Psoas muscle (tissue), 7 donors: ENCODE measurements at regions not wholly inside any gene's neighbourhood (a gene's known extent, or its start where the extent isn't known, plus 50 kb on each side); places are given as distances from the start of the nearest gene placed in this dataset.
A peak's percentile ranks its signal among the peaks of the same experiment; 100 is the strongest.

Experiments
- ATAC-seq, 4 donors: fragments of 200-7000 bp; cut with Tn5 transposase; one replicate each; pipeline ENCODE4 v1.9.1; 2020; ENCODE audit warnings: moderate library complexity in 3 of 4, mild to moderate bottlenecking in 2 of 4
- DNase-seq, 2 donors: peaks; one replicate each; pipeline ENCODE4 v3.0.0-alpha.2; 2020
- H3K27ac ChIP-seq: fragments of 200-600 bp; one replicate; pipeline ENCODE4 v1.8.0; 2022
- H3K27me3 ChIP-seq, 3 donors: fragments of 200-600 bp in 1 of 3; one replicate each; pipeline versions ENCODE4 v1.6.1 to v1.8.0; 2013 to 2022; ENCODE audit warnings: low read length in 2 of 3, mild to moderate bottlenecking in 2 of 3, moderate library complexity in 1 of 3; ENCODE audit not compliant: insufficient read depth in 3 of 3
- H3K36me3 ChIP-seq, 2 donors: fragments of 200-600 bp in 1 of 2; one replicate each; pipeline versions ENCODE4 v1.6.1 to v1.8.0; 2013 to 2022; ENCODE audit warnings: low read depth in 1 of 2, mild to moderate bottlenecking in 1 of 2, moderate library complexity in 1 of 2; ENCODE audit not compliant: insufficient read depth in 1 of 2
- H3K4me1 ChIP-seq: fragments of 200-600 bp; one replicate; pipeline ENCODE4 v1.8.0; 2022
- H3K4me3 ChIP-seq: fragments of 200-600 bp; one replicate; pipeline ENCODE4 v1.8.0; 2022; ENCODE audit warnings: mild to moderate bottlenecking
- H3K9me3 ChIP-seq: fragments of 200-600 bp; one replicate; pipeline ENCODE4 v1.8.0; 2022
- CTCF ChIP-seq: fragments of 200-600 bp; IDR thresholded peaks from one replicate; pipeline ENCODE4 v1.8.0; 2022; ENCODE audit warnings: antibody characterized with exemption
- WGBS, 3 donors: extraction: QIAGEN DNeasy Blood & Tissue Kit; methylation state at CpG; one replicate each; pipeline versions ENCODE4 v1.1.6 to v1.1.7; 2013; 5-methylcytosine and 5-hydroxymethylcytosine counted together
- intact Hi-C, 2 donors: fragments of 100-400 bp; cut with DNase I; formaldehyde crosslinking; loops; one replicate each; pipeline versions ENCODE4 v1.11.0 to v1.14.2; 2022
- donor health status: healthy with polysubstance abuse.
- donor health status: DM: no; HTN: no; CAD: no; lungs with moderate emphysema.
- donor health status: Bipolar disorder and iron deficiency.
- donor health status: healthy.
- donor health status: DM: yes; HTN: yes; CAD: no.
- donor health status: DM: no; HTN: no; CAD: no.
- donor health status: DM: yes; HTN: yes; CAD: no.

DNA sequence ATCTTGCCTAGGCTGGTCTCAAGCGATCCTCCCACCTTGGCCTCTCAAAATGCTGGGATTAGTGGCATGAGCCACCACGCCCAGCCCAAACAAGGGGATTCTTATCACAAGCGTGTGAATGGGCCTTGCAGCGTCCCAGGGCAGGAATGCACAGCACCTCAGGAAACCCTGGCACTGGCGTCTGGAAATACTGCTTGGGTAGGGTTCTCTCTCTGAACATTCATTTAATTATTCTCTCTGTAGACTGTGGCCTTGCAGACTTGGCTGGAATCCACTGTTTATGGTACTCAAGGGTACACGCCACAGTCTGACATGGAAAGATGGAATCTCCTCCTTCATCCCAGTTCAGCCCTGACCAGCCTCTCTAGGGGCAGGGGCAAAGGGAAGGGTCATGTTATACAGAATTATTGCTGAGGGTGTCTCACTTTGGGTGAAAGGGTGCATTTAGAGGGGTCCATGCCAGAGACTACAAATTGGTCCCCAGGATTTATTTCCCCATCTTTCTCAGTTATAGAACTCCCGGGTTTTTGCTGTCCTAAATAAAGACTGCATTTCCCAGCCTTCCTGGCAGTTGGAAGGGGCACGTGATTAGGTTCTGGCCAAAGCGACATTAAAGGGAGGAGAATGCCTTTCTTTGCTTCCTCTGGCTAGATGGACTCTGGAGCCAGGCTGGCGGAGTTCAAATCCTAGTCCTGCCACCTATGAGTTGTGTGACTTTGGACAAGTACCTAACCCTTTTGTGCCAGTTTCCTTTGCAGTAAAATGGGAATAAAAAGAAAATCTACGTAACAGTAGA lies 147.2 kb upstream of the HAAO start:
- peak in 1 of 2 donors; percentile 18 for DNase-seq
- WGBS, 3 donors: 57 to 63% (median 58%) methylated on average over 11 of the region's 11 CpGs
- Histone ChIP-seq H3K9me3 (no peaks in the 10 kb centered on the region), H3K4me1 (no peaks in the 10 kb centered on the region), H3K27me3 (no peaks in the 10 kb centered on the region), H3K36me3 (no peaks in the 10 kb centered on the region), H3K4me3 (no peak overlapping the region), H3K27ac (no peak overlapping the region)
- no peak for TF ChIP-seq CTCF
- intact Hi-C loops: no loop called here
- ATAC-seq: no peak

DNA sequence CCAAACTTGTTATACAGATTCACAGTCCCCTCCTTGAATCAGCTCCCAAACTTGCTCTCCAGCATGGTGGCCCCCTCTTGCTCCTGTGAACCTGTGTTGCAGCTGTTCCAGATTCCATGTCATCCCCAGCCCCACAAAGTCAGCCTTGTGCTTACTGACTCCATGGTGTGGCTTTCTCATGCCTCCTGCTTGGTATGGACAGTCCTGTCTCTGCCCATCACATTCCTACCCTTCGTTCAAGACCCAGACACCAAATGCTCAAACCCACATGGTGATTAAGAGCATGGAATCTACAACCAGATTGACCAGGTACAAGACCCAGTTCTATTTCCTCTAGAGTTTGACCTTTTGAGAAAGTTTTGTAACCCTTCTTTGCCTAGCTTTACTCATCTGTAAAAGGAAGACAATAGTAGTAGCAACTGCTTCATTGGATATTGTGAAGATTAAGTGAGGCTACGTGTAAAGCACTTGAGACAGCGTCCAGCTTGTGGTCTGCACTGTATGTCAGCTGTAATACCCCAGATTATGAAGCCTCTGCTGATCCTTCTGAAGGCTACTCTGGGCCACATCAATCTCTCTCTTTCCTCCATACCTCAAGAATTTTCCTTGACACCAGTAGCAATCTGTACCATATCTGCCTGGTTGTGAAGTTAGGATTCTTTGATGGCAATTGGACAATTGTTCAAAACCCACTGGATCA lies 146.4 kb upstream of the HAAO start:
- intact Hi-C loops: no loop called here
- Histone ChIP-seq H3K9me3 (no peaks in the 10 kb centered on the region), H3K36me3 (no peaks in the 10 kb centered on the region), H3K4me1 (no peaks in the 10 kb centered on the region), H3K27ac (no peak overlapping the region), H3K27me3 (no peaks in the 10 kb centered on the region), H3K4me3 (no peak overlapping the region)
- ATAC-seq: no peak
- TF ChIP-seq CTCF: no peak
- DNase-seq: peak in 1 of 2 donors; percentile 9
- WGBS, 3 donors: 86 to 90% (median 88%) methylated on average over 3 of the region's 3 CpGs

DNA sequence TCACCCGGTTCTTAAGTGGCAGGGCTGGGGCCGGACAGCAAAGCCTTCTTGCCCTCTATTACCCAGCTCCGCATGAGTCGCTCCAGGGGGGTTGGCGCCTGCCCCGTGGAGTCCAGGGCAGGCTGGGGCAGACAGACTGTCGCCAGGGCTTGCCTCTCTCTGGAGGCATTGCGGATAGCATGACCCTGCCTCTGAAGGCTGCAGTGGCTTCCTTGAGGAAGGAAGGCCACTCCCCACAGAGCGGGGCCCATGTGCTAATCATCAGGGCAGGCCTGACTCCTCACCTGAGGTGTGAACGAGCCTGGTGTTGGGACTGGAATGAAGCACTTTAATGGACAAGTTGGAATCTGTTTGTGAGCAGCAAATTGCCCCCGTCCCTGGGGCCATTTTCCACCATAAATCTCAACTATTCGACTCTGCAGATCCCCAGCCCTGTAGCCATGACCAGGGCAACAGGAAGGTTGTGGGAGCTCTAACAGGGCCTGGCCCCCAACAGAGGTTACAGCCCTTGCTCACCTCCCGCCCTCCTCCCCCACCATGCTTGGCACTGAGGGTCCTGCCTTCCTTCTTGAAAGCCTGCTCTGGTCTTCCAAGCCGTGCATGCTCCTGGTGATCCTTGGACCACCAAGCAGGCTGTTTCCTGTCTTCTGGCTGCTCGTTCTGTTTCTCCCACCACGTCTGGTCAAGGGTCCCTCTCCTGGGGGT lies 144.9 kb upstream of the HAAO start:
- Histone ChIP-seq H3K4me1 (peaks cover 3% of the 10 kb centered on the region), H3K27ac (no peak overlapping the region), H3K9me3 (no peaks in the 10 kb centered on the region), H3K27me3 (no peaks in the 10 kb centered on the region), H3K4me3 (no peak overlapping the region), H3K36me3 (no peaks in the 10 kb centered on the region)
- 79 to 86% (median 82%) methylated on average over 16 of the region's 16 CpGs for whole genome bisulfite sequencing, 3 donors
- DNase-seq (peak in 1 of 2 donors; percentile 37), ATAC-seq (peak in 2 of 4 donors; percentile 16 to 29)
- no peak for TF ChIP-seq CTCF
- intact Hi-C loops: no loop called here

GRCh38 chr2:42935692-42936671 lies 143.6 kb upstream of the HAAO start:
- peaks cover 13% of the 10 kb centered on the region for H3K4me1 ChIP-seq
- intact Hi-C loops: no loop called here
- no peaks in the 10 kb centered on the region for H3K27me3 ChIP-seq
- H3K27ac ChIP-seq: no peak overlapping the region
- H3K9me3 ChIP-seq: no peaks in the 10 kb centered on the region
- H3K36me3 ChIP-seq: no peaks in the 10 kb centered on the region
- DNase-seq: peak in 1 of 2 donors; percentile 53
- WGBS, 3 donors: 57 to 62% (median 60%) methylated on average over 13 of the region's 13 CpGs
- TF ChIP-seq CTCF: no peak
- H3K4me3 ChIP-seq: no peak overlapping the region
- ATAC-seq: peak in 1 of 4 donors; percentile 26
